Skeletal muscle satellite cell (primary cell): ENCODE measurements at regions not wholly inside any gene's neighbourhood (a gene's known extent, or its start where the extent isn't known, plus 50 kb on each side); places are given as distances from the start of the nearest gene placed in this dataset.

ENCODE experiments used
- H3K27me3 ChIP-seq: 2 replicates; pipeline ENCODE4 v1.7.0; 2013; ENCODE audit warnings: low read length; ENCODE audit not compliant: control insufficient read depth, insufficient read depth
- H3K36me3 ChIP-seq: 2 replicates; pipeline ENCODE4 v1.7.0; 2013; ENCODE audit warnings: mild to moderate bottlenecking, control low read depth, low read length; ENCODE audit not compliant: insufficient read depth
- H3K4me1 ChIP-seq: 2 replicates; pipeline ENCODE4 v1.7.0; 2013; ENCODE audit warnings: low read length; ENCODE audit not compliant: control insufficient read depth, insufficient read depth
- H3K4me2 ChIP-seq: 2 replicates; pipeline ENCODE4 v1.7.0; 2013; ENCODE audit warnings: mild to moderate bottlenecking, low read length
- H3K4me3 ChIP-seq: 2 replicates; pipeline ENCODE4 v1.7.0; 2013; ENCODE audit warnings: low read length
- H3K9ac ChIP-seq: 2 replicates; pipeline ENCODE4 v1.7.0; 2013; ENCODE audit warnings: mild to moderate bottlenecking, low read depth, low read length, moderate library complexity
- H3K9me3 ChIP-seq: replicated peaks from 2 replicates; pipeline ENCODE4 v1.7.0; 2013; ENCODE audit warnings: mild to moderate bottlenecking, control low read depth, low read length

- Histone ChIP-seq H3K36me3 (no peaks in the 10 kb centered on the region), H3K4me3 (no peak overlapping the region), H3K4me1 (no peaks in the 10 kb centered on the region), H3K27me3 (no peaks in the 10 kb centered on the region), H3K4me2 (no peak overlapping the region), H3K9me3 (peaks cover 7% of the 10 kb centered on the region), H3K9ac (no peak overlapping the region)
Observed at GRCh38 chr6:156110249-156110648, 654.6 kb upstream of the NOX3 start.

DNA sequence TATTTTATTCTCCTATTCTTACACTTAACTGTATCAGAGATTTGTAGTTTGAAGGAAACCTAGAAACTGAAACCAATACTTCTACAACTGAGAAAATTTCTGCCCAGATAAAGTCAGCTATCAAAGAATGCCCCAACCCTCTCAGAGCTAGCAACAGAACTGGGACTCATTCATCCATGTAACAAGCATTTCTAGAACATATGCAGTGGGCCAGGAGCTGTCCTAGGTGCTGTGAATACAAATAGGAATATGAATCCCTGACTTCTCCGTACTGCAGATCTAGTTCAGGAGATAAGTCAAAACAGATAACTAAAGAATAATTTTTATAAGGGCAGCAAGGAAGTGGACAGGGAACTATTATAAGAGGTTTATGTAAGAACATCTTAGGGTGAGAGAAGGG is 654.1 kb upstream of the NOX3 start:
- Histone ChIP-seq H3K9me3 (peaks cover 7% of the 10 kb centered on the region), H3K4me3 (no peak overlapping the region), H3K27me3 (no peaks in the 10 kb centered on the region), H3K4me2 (no peak overlapping the region), H3K36me3 (no peaks in the 10 kb centered on the region), H3K4me1 (no peaks in the 10 kb centered on the region), H3K9ac (no peak overlapping the region)

- Histone ChIP-seq H3K9ac (no peak overlapping the region), H3K4me2 (no peak overlapping the region), H3K9me3 (peaks cover 7% of the 10 kb centered on the region), H3K27me3 (no peaks in the 10 kb centered on the region), H3K4me3 (no peak overlapping the region), H3K36me3 (no peaks in the 10 kb centered on the region), H3K4me1 (no peaks in the 10 kb centered on the region)
Observed at GRCh38 chr6:156107624-156108101, 652.0 kb upstream of the NOX3 start.

DNA sequence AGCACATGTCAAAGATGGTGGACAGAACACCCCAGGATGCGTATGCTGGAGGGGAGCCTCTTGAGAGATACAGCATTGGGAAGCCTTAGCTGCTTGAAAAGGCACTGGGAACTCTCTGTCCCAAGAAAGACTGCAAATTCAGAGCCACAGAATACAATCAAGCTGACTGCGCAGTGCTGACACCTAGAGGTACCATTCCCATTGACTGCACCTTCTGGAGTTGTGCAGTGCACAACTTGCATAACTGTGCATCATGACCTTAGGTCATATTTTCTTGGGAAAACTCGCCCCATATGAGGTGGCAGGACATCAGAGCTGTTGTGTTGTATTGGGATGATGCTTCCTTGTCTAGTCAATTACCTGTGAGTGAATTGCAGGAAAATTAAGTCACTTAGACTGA is 646.5 kb upstream of the NOX3 start:
- H3K9me3 ChIP-seq = peaks cover 11% of the 10 kb centered on the region
- no peaks in the 10 kb centered on the region for H3K27me3 ChIP-seq
- no peak overlapping the region for H3K4me3 ChIP-seq
- no peaks in the 10 kb centered on the region for H3K4me1 ChIP-seq
- H3K4me2 ChIP-seq = no peak overlapping the region
- H3K36me3 ChIP-seq = no peaks in the 10 kb centered on the region
- H3K9ac ChIP-seq = no peak overlapping the region

DNA sequence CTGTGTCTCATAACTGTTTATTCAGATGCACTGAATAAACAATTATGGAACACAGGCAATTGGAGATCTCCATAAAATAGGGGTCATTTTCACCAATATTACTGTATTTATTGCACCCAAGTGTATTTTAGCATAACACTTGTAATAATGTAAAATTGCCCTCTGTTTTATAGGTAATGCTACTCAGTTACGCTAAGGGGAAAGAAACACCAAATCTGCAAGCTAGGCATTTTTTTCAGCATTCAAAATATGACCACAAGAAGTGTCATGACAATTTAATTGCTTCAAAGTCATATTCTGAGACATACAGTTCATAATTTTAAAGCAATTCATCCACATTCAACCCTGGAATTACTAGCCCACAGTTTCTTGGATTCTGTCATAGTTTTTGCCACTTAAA is 643.2 kb upstream of the NOX3 start:
- no peaks in the 10 kb centered on the region for H3K36me3 ChIP-seq
- H3K9ac ChIP-seq = no peak overlapping the region
- no peak overlapping the region for H3K4me3 ChIP-seq
- H3K27me3 ChIP-seq = no peaks in the 10 kb centered on the region
- H3K4me1 ChIP-seq = no peaks in the 10 kb centered on the region
- H3K9me3 ChIP-seq = peaks cover 7% of the 10 kb centered on the region
- no peak overlapping the region for H3K4me2 ChIP-seq

DNA sequence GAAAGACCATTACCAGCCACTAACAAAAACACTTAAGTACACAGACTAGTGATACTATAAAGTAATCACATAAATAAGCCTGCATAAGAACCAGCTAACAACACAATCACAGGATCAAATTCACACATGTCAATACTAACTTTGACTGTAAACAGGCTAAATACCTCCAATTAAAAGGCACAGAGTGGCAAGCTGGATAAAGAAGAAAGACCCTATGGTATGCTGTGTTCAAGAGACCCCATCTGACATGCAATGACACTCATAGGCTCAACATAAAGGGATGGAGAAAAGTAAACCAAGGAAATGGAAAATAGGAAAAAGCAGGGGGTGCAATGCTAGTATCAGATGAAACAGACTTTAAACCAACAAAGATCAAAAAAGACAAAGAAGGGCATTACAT is 631.8 kb upstream of the NOX3 start:
- no peaks in the 10 kb centered on the region for H3K4me1 ChIP-seq

GRCh38 chr6:156082012-156082411 is 626.4 kb upstream of the NOX3 start:
- Histone ChIP-seq H3K4me2 (no peak overlapping the region), H3K9ac (no peak overlapping the region), H3K4me1 (no peaks in the 10 kb centered on the region), H3K27me3 (no peaks in the 10 kb centered on the region), H3K9me3 (peaks cover 3% of the 10 kb centered on the region), H3K4me3 (no peak overlapping the region), H3K36me3 (no peaks in the 10 kb centered on the region)

More for the DNA sequence above, 631.8 kb upstream of the NOX3 start:
- Histone ChIP-seq H3K9me3 (peaks cover 4% of the 10 kb centered on the region), H3K27me3 (no peaks in the 10 kb centered on the region), H3K9ac (no peak overlapping the region), H3K4me2 (no peak overlapping the region), H3K36me3 (no peaks in the 10 kb centered on the region), H3K4me3 (no peak overlapping the region)

- H3K27me3 ChIP-seq = no peaks in the 10 kb centered on the region
- H3K9me3 ChIP-seq = no peaks in the 10 kb centered on the region
Observed at GRCh38 chr6:156080371-156080770, 624.7 kb upstream of the NOX3 start.

GRCh38 chr6:156068881-156069280 is 613.2 kb upstream of the NOX3 start:
- Histone ChIP-seq H3K4me2 (no peak overlapping the region), H3K9ac (no peak overlapping the region), H3K4me1 (no peaks in the 10 kb centered on the region), H3K9me3 (peaks cover 14% of the 10 kb centered on the region), H3K27me3 (no peaks in the 10 kb centered on the region), H3K4me3 (no peak overlapping the region), H3K36me3 (no peaks in the 10 kb centered on the region)

More at GRCh38 chr6:156080371-156080770, 624.7 kb upstream of the NOX3 start:
- Histone ChIP-seq H3K4me3 (no peak overlapping the region), H3K4me2 (no peak overlapping the region), H3K36me3 (no peaks in the 10 kb centered on the region), H3K4me1 (no peaks in the 10 kb centered on the region), H3K9ac (no peak overlapping the region)

DNA sequence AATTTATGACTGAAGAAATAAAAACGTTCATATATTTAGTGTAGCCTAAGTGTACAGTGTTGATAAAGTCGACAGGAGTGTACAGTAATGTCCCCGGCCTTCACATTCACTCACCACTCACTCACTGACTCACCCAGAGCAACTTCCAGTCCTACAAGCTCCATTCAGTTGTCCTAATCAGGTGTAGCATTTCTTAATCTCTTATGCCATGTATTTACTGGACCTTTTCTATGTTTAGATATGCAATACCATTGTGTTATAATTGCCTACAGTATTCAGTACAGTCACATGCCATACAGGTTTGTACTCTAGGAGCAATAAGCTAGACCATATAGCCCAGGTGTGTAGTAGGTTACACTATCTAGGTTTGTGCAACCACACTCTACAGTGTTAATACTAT is 610.2 kb upstream of the NOX3 start:
- Histone ChIP-seq H3K4me3 (no peak overlapping the region), H3K4me1 (no peaks in the 10 kb centered on the region)

DNA sequence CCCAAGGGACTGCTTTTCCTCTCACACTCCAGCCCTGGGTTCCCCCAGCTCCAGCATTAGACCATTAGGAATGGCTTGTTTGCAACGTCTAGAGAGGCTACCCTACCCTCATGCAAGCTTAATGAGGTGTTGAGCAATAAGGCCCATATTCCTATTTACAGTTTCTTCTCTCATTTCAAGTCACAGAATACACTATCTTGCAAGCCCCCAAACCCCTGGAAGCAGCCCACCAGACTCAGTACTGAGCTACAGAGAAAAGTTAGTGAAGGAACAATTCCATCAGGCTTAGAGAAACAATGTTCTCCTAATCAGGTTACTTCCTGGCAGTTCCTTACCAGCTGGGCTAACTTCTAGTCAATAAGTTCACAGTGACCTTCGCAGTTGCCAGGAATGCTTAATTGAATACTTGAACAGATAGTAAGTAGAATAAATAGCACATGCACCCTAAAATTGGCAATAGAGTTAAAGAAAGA is 606.5 kb upstream of the NOX3 start:
- Histone ChIP-seq H3K27me3 (no peaks in the 10 kb centered on the region), H3K36me3 (no peaks in the 10 kb centered on the region), H3K9ac (no peak overlapping the region), H3K4me1 (no peaks in the 10 kb centered on the region), H3K9me3 (peaks cover 11% of the 10 kb centered on the region), H3K4me2 (no peak overlapping the region), H3K4me3 (no peak overlapping the region)

More for the DNA sequence above, 610.2 kb upstream of the NOX3 start:
- H3K36me3 ChIP-seq = no peaks in the 10 kb centered on the region
- no peak overlapping the region for H3K4me2 ChIP-seq
- peaks cover 4% of the 10 kb centered on the region for H3K9me3 ChIP-seq
- H3K27me3 ChIP-seq = no peaks in the 10 kb centered on the region
- H3K9ac ChIP-seq = no peak overlapping the region

DNA sequence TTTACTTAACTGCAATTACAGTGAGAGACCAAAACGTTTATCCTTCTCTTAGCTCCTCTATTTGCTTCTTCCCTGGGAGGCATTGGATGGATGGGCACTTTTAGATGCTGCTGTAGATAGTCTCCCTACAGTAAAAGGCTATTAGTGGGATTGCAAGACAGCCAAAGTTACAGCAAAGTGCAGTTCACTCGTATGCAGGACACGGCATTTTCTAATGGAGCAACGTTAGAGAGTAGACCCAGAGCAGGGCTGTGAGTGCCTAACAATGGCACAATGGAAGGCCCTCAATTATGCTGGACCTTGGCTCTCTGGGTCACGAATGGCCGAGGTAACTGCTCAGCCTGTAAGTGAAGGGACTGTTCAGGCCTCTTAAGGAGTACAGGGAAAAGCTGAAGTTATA is 605.8 kb upstream of the NOX3 start:
- H3K36me3 ChIP-seq = no peaks in the 10 kb centered on the region
- no peak overlapping the region for H3K4me2 ChIP-seq

More for the DNA sequence above, 605.8 kb upstream of the NOX3 start:
- Histone ChIP-seq H3K9me3 (peaks cover 11% of the 10 kb centered on the region), H3K4me1 (no peaks in the 10 kb centered on the region), H3K9ac (no peak overlapping the region), H3K4me3 (no peak overlapping the region), H3K27me3 (no peaks in the 10 kb centered on the region)
